A549 (cell line): ENCODE measurements at regions not wholly inside any gene's neighbourhood (a gene's known extent, or its start where the extent isn't known, plus 50 kb on each side); places are given as distances from the start of the nearest gene placed in this dataset.

ENCODE experiments used
- ATAC-seq, 2 experiments: fragments of 200-7000 bp in 1 of 2; fragments of >200 bp in 1 of 2; cut with Nextera tagmentation in 1 of 2; cut with Tn5 transposase in 1 of 2; 3 replicates each; pipeline versions ENCODE4 v1.8.0 to v1.9.1; 2018 to 2020; ENCODE audit warnings: mild to moderate bottlenecking in 1 of 2, moderate library complexity in 1 of 2
- CTCF ChIA-PET: fragments of 300-600 bp; sonication (Branson Sonifier 250); formaldehyde crosslinking; extraction: SDS; loops from one replicate; lab custom pipeline; 2021; ENCODE audit warnings: antibody characterized with exemption, inconsistent platforms; lab: Yijun Ruan, JAX
- POLR2A ChIA-PET: fragments of 350-600 bp; formaldehyde crosslinking; extraction: SDS; loops from one replicate; lab custom pipeline; 2021; ENCODE audit warnings: antibody characterized with exemption, inconsistent platforms; lab: Yijun Ruan, JAX
- DNase-seq, 2 experiments: peaks; one replicate each; pipeline versions ENCODE4 v3.0.0 to v3.0.0-alpha.2; 2011 to 2016; ENCODE audit warnings: low read depth in 1 of 2, low spot score in 1 of 2
- FAIRE-seq: peaks from 2 replicates; lab custom pipeline; 2011; peaks lifted over from hg19 to GRCh38; lab: Jason Lieb, UNC
- H3K27ac ChIP-seq, 2 experiments: fragments of >200 bp; sonication (Bioruptor Twin); formaldehyde crosslinking; 3 replicates each; pipeline ENCODE4 v1.5.1; 2016 to 2017
- H3K4me1 ChIP-seq: fragments of >200 bp; sonication (Bioruptor Twin); formaldehyde crosslinking; 3 replicates; pipeline ENCODE4 v1.6.1; 2016
- H3K4me2 ChIP-seq: fragments of >200 bp; sonication (Bioruptor Twin); formaldehyde crosslinking; 3 replicates; pipeline ENCODE4 v1.6.1; 2016
- H3K4me3 ChIP-seq: fragments of >200 bp; sonication (Bioruptor Twin); formaldehyde crosslinking; 3 replicates; pipeline ENCODE4 v1.5.1; 2016
- H3K9me3 ChIP-seq: fragments of >200 bp; sonication (Bioruptor Twin); formaldehyde crosslinking; 3 replicates; pipeline ENCODE4 v1.6.1; 2016
- BHLHE40 ChIP-seq: IDR thresholded peaks from 2 replicates; pipeline ENCODE4 v1.6.1; 2012; ENCODE audit warnings: low read depth, low read length, inconsistent platforms
- CBX8 ChIP-seq: fragments of 200-600 bp; sonication (generic); IDR thresholded peaks from 2 replicates; pipeline ENCODE4 v1.6.1; 2016
- CHD4 ChIP-seq: fragments of 200-600 bp; sonication (generic); IDR thresholded peaks from 2 replicates; pipeline ENCODE4 v1.6.1; 2016; ENCODE audit warnings: antibody characterized with exemption, mild to moderate bottlenecking, borderline replicate concordance
- EHF ChIP-seq: fragments of 250-450 bp; sonication (Bioruptor Pico); IDR thresholded peaks from 2 replicates; pipeline ENCODE4 v1.5.0; 2020; ENCODE audit warnings: mild to moderate bottlenecking
- EHMT2 ChIP-seq: fragments of 200-600 bp; sonication (generic); IDR thresholded peaks from 2 replicates; pipeline ENCODE4 v1.6.1; 2016; ENCODE audit warnings: antibody characterized with exemption, low read depth, mild to moderate bottlenecking, moderate library complexity
- HDAC2 ChIP-seq: fragments of 200-600 bp; sonication (generic); IDR thresholded peaks from 2 replicates; pipeline ENCODE4 v1.6.1; 2016
- HEYL ChIP-seq: fragments of 250-450 bp; sonication (Bioruptor Pico); IDR thresholded peaks from 2 replicates; pipeline ENCODE4 v1.8.0; 2021; ENCODE audit warnings: mild to moderate bottlenecking, moderate library complexity
- HMGXB4 ChIP-seq: fragments of 250-450 bp; sonication (Bioruptor Pico); IDR thresholded peaks from 2 replicates; pipeline ENCODE4 v1.5.0; 2021; ENCODE audit warnings: mild to moderate bottlenecking, moderate library complexity, borderline replicate concordance
- HOXB13 ChIP-seq: fragments of 250-450 bp; sonication (Bioruptor Pico); IDR thresholded peaks from 2 replicates; pipeline ENCODE4 v1.5.0; 2020; ENCODE audit warnings: low read depth, mild to moderate bottlenecking, moderate library complexity
- HOXB5 ChIP-seq: fragments of 250-450 bp; sonication (Bioruptor Pico); IDR thresholded peaks from 2 replicates; pipeline ENCODE4 v1.5.0; 2020; ENCODE audit warnings: mild to moderate bottlenecking, moderate library complexity
- KDM1A ChIP-seq: fragments of 200-600 bp; sonication (generic); IDR thresholded peaks from 2 replicates; pipeline ENCODE4 v1.6.1; 2016; ENCODE audit warnings: low read depth, mild to moderate bottlenecking
- NPAS2 ChIP-seq: fragments of 250-450 bp; sonication (Bioruptor Pico); IDR thresholded peaks from 2 replicates; pipeline ENCODE4 v1.8.0; 2022; ENCODE audit warnings: mild to moderate bottlenecking, moderate library complexity, borderline replicate concordance
- NR3C1 ChIP-seq: fragments of >200 bp; sonication (Bioruptor Twin); formaldehyde crosslinking; IDR thresholded peaks from 3 replicates; pipeline ENCODE4 v1.6.1; 2017
- PHF8 ChIP-seq: fragments of 200-600 bp; sonication (generic); IDR thresholded peaks from 2 replicates; pipeline ENCODE4 v1.6.1; 2016; ENCODE audit warnings: low read depth, mild to moderate bottlenecking, antibody characterized with exemption, moderate library complexity, borderline replicate concordance
- POLR2AphosphoS2 ChIP-seq: conservative IDR thresholded peaks from 2 replicates; pipeline ENCODE4 v1.6.1; 2012; ENCODE audit warnings: low read length, improper control_type of control experiment, inconsistent platforms
- RCOR1 ChIP-seq: fragments of 150-350 bp; IDR thresholded peaks from 2 replicates; pipeline ENCODE4 v1.6.1; 2014; ENCODE audit warnings: antibody characterized with exemption, low read length, low read depth
- SREBF2 ChIP-seq: fragments of 450-650 bp; IDR thresholded peaks from 2 replicates; pipeline ENCODE4 v1.6.1; 2014; ENCODE audit warnings: mild to moderate bottlenecking, moderate library complexity
- TP53 ChIP-seq: fragments of 250-450 bp; sonication (Bioruptor Pico); IDR thresholded peaks from 2 replicates; pipeline ENCODE4 v1.5.0; 2021; ENCODE audit warnings: mild to moderate bottlenecking, moderate library complexity
- ZNF302 ChIP-seq: fragments of 250-450 bp; sonication (Bioruptor Pico); IDR thresholded peaks from 2 replicates; pipeline ENCODE4 v1.9.0; 2021; ENCODE audit warnings: inconsistent platforms, mild to moderate bottlenecking, moderate library complexity
- ZSCAN20 ChIP-seq: fragments of 250-450 bp; sonication (Bioruptor Pico); IDR thresholded peaks from 2 replicates; pipeline ENCODE4 v1.8.0; 2022; ENCODE audit warnings: mild to moderate bottlenecking, moderate library complexity
- WGBS: methylation state at CpG from one replicate; pipeline ENCODE4 v1.1.6; 2017; ENCODE audit errors: missing lambda C conversion rate; 5-methylcytosine and 5-hydroxymethylcytosine counted together
- TF ChIP-seq, protein P1 (sequence below): fragments of 200-600 bp; sonication (generic); IDR thresholded peaks from 2 replicates; pipeline ENCODE4 v1.6.1; 2016; ENCODE audit warnings: antibody characterized with exemption, mild to moderate bottlenecking, moderate library complexity
- TF ChIP-seq, protein P2 (sequence below): fragments of >200 bp; sonication (Bioruptor Twin); formaldehyde crosslinking; IDR thresholded peaks from 3 replicates; pipeline ENCODE4 v1.5.1; 2016
- TF ChIP-seq, protein P3 (sequence below): IDR thresholded peaks from 2 replicates; pipeline ENCODE4 v1.6.1; 2012; ENCODE audit warnings: low read depth, borderline replicate concordance

DNA sequence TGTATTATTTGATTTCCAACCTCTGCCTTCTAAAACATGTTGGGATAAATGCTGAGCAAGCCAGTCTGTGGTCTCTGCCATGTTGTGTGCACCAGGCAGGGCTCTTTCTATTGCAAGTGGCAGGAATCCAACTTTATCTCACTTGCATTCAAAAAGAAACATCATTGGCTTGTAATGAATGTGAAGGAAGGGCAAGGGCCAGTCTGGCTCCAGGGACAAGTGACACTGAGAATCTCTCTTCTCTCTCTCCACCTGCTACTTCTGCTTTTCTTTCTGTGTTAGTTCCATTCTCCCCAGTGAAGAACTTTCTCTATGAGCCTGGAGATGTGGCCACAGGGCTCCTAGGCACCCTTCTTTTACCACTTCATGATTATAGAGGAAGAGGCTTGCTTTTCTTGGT is 329.9 kb upstream of the NCAM1 start:
- ATAC-seq (no peak), FAIRE-seq (no peak), DNase-seq (no peak)
- no peaks in the 10 kb centered on the region for H3K9me3 ChIP-seq
- H3K4me2 ChIP-seq = no peak overlapping the region
- no peak for TF ChIP-seq POLR2AphosphoS2
- ChIA-PET CTCF (interaction anchor here (0.6 kb wide), 1 partner anchor 294 kb away, joined by 3 read pairs; no protein-coding TSS in a partner anchor), POLR2A (no interaction called here)
- H3K27ac ChIP-seq = no peak overlapping the region
- H3K4me1 ChIP-seq = no peaks in the 10 kb centered on the region
- no peak overlapping the region for H3K4me3 ChIP-seq

- WGBS = 8% methylated on average over 5 of the region's 5 CpGs
- no peak overlapping the region for H3K4me2 ChIP-seq
- no peak overlapping the region for H3K27ac ChIP-seq
- DNase-seq (no peak), FAIRE-seq (no peak), ATAC-seq (no peak)
- no peak overlapping the region for H3K4me3 ChIP-seq
- CTCF ChIA-PET = no interaction called here
- POLR2A ChIA-PET = no interaction called here
- no peaks in the 10 kb centered on the region for H3K9me3 ChIP-seq
- H3K4me1 ChIP-seq = no peaks in the 10 kb centered on the region
- TF ChIP-seq HDAC2 (no peak), ZSCAN20 (CRISPR knock-in tag) (no peak), ZNF302 (CRISPR knock-in tag) (no peak), HOXB13 (no peak), NPAS2 (CRISPR knock-in tag) (no peak), NR3C1 (no peak), CBX8 (no peak), RCOR1 (no peak), SREBF2 (no peak), PHF8 (no peak), HOXB5 (CRISPR knock-in tag) (no peak), EHMT2 (no peak), POLR2AphosphoS2 (no peak), TP53 (CRISPR knock-in tag) (no peak), KDM1A (no peak)
- TF ChIP-seq, protein P1, sequence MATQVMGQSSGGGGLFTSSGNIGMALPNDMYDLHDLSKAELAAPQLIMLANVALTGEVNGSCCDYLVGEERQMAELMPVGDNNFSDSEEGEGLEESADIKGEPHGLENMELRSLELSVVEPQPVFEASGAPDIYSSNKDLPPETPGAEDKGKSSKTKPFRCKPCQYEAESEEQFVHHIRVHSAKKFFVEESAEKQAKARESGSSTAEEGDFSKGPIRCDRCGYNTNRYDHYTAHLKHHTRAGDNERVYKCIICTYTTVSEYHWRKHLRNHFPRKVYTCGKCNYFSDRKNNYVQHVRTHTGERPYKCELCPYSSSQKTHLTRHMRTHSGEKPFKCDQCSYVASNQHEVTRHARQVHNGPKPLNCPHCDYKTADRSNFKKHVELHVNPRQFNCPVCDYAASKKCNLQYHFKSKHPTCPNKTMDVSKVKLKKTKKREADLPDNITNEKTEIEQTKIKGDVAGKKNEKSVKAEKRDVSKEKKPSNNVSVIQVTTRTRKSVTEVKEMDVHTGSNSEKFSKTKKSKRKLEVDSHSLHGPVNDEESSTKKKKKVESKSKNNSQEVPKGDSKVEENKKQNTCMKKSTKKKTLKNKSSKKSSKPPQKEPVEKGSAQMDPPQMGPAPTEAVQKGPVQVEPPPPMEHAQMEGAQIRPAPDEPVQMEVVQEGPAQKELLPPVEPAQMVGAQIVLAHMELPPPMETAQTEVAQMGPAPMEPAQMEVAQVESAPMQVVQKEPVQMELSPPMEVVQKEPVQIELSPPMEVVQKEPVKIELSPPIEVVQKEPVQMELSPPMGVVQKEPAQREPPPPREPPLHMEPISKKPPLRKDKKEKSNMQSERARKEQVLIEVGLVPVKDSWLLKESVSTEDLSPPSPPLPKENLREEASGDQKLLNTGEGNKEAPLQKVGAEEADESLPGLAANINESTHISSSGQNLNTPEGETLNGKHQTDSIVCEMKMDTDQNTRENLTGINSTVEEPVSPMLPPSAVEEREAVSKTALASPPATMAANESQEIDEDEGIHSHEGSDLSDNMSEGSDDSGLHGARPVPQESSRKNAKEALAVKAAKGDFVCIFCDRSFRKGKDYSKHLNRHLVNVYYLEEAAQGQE = no peak
- TF ChIP-seq, protein P2, sequence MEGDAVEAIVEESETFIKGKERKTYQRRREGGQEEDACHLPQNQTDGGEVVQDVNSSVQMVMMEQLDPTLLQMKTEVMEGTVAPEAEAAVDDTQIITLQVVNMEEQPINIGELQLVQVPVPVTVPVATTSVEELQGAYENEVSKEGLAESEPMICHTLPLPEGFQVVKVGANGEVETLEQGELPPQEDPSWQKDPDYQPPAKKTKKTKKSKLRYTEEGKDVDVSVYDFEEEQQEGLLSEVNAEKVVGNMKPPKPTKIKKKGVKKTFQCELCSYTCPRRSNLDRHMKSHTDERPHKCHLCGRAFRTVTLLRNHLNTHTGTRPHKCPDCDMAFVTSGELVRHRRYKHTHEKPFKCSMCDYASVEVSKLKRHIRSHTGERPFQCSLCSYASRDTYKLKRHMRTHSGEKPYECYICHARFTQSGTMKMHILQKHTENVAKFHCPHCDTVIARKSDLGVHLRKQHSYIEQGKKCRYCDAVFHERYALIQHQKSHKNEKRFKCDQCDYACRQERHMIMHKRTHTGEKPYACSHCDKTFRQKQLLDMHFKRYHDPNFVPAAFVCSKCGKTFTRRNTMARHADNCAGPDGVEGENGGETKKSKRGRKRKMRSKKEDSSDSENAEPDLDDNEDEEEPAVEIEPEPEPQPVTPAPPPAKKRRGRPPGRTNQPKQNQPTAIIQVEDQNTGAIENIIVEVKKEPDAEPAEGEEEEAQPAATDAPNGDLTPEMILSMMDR = no peak
Measured at GRCh38 chr11:112632866-112633505, 328.2 kb upstream of the NCAM1 start.

- DNase-seq (no peak), ATAC-seq (no peak), FAIRE-seq (no peak)
- no peak overlapping the region for H3K4me2 ChIP-seq
- H3K4me3 ChIP-seq = no peak overlapping the region
- 28% methylated on average over 6 of the region's 6 CpGs for WGBS
- H3K27ac ChIP-seq = no peak overlapping the region
- CTCF ChIA-PET = no interaction called here
- POLR2A ChIA-PET = no interaction called here
- no peaks in the 10 kb centered on the region for H3K4me1 ChIP-seq
- TF ChIP-seq NPAS2 (CRISPR knock-in tag) (no peak), HOXB13 (no peak), HMGXB4 (CRISPR knock-in tag) (no peak), HEYL (CRISPR knock-in tag) (no peak), EHMT2 (no peak), RCOR1 (no peak), ZSCAN20 (CRISPR knock-in tag) (no peak), EHF (CRISPR knock-in tag) (no peak), BHLHE40 (no peak), CHD4 (no peak), KDM1A (no peak)
- TF ChIP-seq, protein P3, sequence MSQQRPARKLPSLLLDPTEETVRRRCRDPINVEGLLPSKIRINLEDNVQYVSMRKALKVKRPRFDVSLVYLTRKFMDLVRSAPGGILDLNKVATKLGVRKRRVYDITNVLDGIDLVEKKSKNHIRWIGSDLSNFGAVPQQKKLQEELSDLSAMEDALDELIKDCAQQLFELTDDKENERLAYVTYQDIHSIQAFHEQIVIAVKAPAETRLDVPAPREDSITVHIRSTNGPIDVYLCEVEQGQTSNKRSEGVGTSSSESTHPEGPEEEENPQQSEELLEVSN = no peak
- no peaks in the 10 kb centered on the region for H3K9me3 ChIP-seq
Measured at GRCh38 chr11:112634551-112634950, 326.7 kb upstream of the NCAM1 start.
